ENCODE measurements at regions not wholly inside any gene's neighbourhood (a gene's known extent, or its start where the extent isn't known, plus 50 kb on each side); places are given as distances from the start of the nearest gene placed in this dataset.

GRCh38 chr14:37974421-37974820 lies 233.3 kb upstream of the SSTR1 start:
- H3K27ac ChIP-seq = no peak overlapping the region
- intact Hi-C loops (cut with DNase I) = no loop called here
- H3K27me3 ChIP-seq (ENCODE audit: low read depth) = no peaks in the 10 kb centered on the region
- H3K4me3 ChIP-seq = no peak overlapping the region
- H3K4me1 ChIP-seq = no peaks in the 10 kb centered on the region
- H3K36me3 ChIP-seq = no peaks in the 10 kb centered on the region
- TF ChIP-seq CTCF (IDR thresholded peaks at IDR 0.05) = no peak
- DNase-seq (no peak), ATAC-seq (no peak)
- H3K9me3 ChIP-seq = no peaks in the 10 kb centered on the region

GRCh38 chr14:37977481-37977880 lies 230.2 kb upstream of the SSTR1 start:
- Histone ChIP-seq H3K4me3 (no peak overlapping the region), H3K27me3 (ENCODE audit: low read depth) (no peaks in the 10 kb centered on the region), H3K4me1 (no peaks in the 10 kb centered on the region), H3K36me3 (no peaks in the 10 kb centered on the region), H3K27ac (no peak overlapping the region), H3K9me3 (peaks cover 4% of the 10 kb centered on the region)
- ATAC-seq (no peak), DNase-seq (no peak)
- TF ChIP-seq CTCF (IDR thresholded peaks at IDR 0.05) = no peak
- intact Hi-C loops (cut with DNase I) = no loop called here

GRCh38 chr14:37985826-37986470 lies 221.8 kb upstream of the SSTR1 start:
- no peaks in the 10 kb centered on the region for H3K4me1 ChIP-seq
- peak; percentile 47 to 50 for ATAC-seq
- no peaks in the 10 kb centered on the region for H3K27me3 ChIP-seq (ENCODE audit: low read depth)
- H3K9me3 ChIP-seq = no peaks in the 10 kb centered on the region
- H3K27ac ChIP-seq = no peak overlapping the region
- no peak overlapping the region for H3K4me3 ChIP-seq
- peak; percentile 78 for TF ChIP-seq CTCF (IDR thresholded peaks at IDR 0.05)
- intact Hi-C loops (cut with DNase I) = no loop called here
- no peak for DNase-seq
- H3K36me3 ChIP-seq = no peaks in the 10 kb centered on the region

- Histone ChIP-seq H3K4me3 (no peak overlapping the region), H3K9me3 (no peaks in the 10 kb centered on the region), H3K27me3 (ENCODE audit: low read depth) (no peaks in the 10 kb centered on the region), H3K36me3 (no peaks in the 10 kb centered on the region), H3K4me1 (no peaks in the 10 kb centered on the region), H3K27ac (no peak overlapping the region)
- TF ChIP-seq CTCF (IDR thresholded peaks at IDR 0.05) = no peak
- intact Hi-C loops (cut with DNase I) = no loop called here
- DNase-seq (no peak), ATAC-seq (no peak)
Measured at GRCh38 chr14:37988472-37988871, 219.2 kb upstream of the SSTR1 start.

GRCh38 chr14:37991027-37991426 lies 216.7 kb upstream of the SSTR1 start:
- ATAC-seq (no peak), DNase-seq (no peak)
- Histone ChIP-seq H3K9me3 (no peaks in the 10 kb centered on the region), H3K27me3 (ENCODE audit: low read depth) (no peaks in the 10 kb centered on the region), H3K4me3 (no peak overlapping the region), H3K4me1 (no peaks in the 10 kb centered on the region), H3K27ac (no peak overlapping the region), H3K36me3 (no peaks in the 10 kb centered on the region)
- no peak for TF ChIP-seq CTCF (IDR thresholded peaks at IDR 0.05)
- intact Hi-C loops (cut with DNase I) = no loop called here

Data from lower lobe of right lung (tissue), 2 donors.